ENCODE measurements at regions not wholly inside any gene's neighbourhood (a gene's known extent, or its start where the extent isn't known, plus 50 kb on each side); places are given as distances from the start of the nearest gene placed in this dataset.

DNA sequence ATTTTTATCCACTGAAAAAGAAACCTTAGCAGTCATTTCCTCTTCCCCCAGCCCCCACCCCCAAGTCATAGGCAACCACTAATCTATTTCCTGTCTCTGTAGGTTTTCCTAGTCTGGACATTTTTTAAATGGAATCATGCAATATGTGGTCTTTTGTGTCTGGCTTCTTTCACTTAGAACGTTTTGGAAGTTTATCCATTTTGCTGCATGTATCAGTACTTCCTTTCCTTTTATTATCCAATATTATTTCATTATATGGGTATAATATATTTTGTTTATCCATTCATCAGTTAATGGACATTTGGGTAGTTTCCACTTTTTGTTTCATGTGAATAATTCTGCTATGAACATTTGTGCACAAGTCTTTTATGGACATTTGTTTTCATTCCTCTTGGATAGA, 99.3 kb upstream of the BMP5 start:
- DNase-seq (ENCODE audit: low read depth): no peak
- no peaks in the 10 kb centered on the region for H3K27me3 ChIP-seq (ENCODE audit: control insufficient read depth, insufficient read depth, low read length)
- ChIA-PET POLR2A (no interaction called here), CTCF (no interaction called here)
- no peak overlapping the region for H3K4me3 ChIP-seq (ENCODE audit: low read depth, low read length)
- H3K36me3 ChIP-seq (ENCODE audit: control insufficient read depth, insufficient read depth, low read length): no peaks in the 10 kb centered on the region
- TF ChIP-seq, protein P1, sequence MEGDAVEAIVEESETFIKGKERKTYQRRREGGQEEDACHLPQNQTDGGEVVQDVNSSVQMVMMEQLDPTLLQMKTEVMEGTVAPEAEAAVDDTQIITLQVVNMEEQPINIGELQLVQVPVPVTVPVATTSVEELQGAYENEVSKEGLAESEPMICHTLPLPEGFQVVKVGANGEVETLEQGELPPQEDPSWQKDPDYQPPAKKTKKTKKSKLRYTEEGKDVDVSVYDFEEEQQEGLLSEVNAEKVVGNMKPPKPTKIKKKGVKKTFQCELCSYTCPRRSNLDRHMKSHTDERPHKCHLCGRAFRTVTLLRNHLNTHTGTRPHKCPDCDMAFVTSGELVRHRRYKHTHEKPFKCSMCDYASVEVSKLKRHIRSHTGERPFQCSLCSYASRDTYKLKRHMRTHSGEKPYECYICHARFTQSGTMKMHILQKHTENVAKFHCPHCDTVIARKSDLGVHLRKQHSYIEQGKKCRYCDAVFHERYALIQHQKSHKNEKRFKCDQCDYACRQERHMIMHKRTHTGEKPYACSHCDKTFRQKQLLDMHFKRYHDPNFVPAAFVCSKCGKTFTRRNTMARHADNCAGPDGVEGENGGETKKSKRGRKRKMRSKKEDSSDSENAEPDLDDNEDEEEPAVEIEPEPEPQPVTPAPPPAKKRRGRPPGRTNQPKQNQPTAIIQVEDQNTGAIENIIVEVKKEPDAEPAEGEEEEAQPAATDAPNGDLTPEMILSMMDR (IDR thresholded peaks at IDR 0.05; ENCODE audit: insufficient read depth, low read depth, low read length): no peak

DNA sequence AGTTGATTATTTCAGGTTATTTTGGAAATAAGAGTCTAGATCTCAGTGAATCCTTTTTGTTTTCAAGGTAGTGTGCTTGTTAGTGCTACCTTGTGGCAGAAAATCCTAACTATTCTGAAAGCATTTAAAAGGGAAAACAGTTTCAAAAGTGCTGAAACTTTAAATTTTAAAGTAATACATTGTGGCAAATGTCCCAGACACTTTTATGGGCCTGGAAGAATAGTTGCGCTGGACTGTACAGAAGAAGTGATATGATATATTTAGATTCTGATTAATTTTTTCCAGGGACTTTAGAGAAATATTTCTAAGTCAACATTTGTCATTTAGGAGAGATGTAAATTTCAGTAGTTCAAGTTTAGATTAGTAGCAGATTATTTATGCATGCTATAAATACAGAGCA, 96.7 kb upstream of the BMP5 start:
- Histone ChIP-seq H3K27me3 (ENCODE audit: control insufficient read depth, insufficient read depth, low read length) (no peaks in the 10 kb centered on the region), H3K4me3 (ENCODE audit: low read depth, low read length) (no peak overlapping the region), H3K36me3 (ENCODE audit: control insufficient read depth, insufficient read depth, low read length) (no peaks in the 10 kb centered on the region)
- POLR2A ChIA-PET: no interaction called here
- CTCF ChIA-PET: no interaction called here
- TF ChIP-seq, protein P1 (IDR thresholded peaks at IDR 0.05; ENCODE audit: insufficient read depth, low read depth, low read length): no peak
- DNase-seq (ENCODE audit: low read depth): no peak

DNA sequence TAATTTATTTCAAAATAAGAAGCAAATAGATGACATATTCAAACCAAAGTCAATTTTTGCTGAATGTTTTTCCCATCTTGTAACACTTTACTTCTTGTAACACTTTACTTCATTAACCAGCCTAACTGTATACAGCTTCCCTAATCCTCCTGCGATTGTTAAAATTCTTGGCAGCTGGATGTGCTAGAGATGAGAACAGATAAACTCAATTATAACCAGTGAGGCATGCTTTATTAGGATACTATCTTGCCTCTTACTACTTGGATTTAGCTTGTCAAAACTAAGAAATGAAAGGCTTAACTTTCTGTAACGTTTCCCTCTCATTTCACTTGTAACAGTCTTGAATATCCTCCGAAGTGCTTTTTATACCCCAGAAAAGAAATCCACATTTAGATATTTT, 94.1 kb upstream of the BMP5 start:
- CTCF ChIA-PET: no interaction called here
- DNase-seq (ENCODE audit: low read depth): no peak
- Histone ChIP-seq H3K36me3 (ENCODE audit: control insufficient read depth, insufficient read depth, low read length) (no peaks in the 10 kb centered on the region), H3K4me3 (ENCODE audit: low read depth, low read length) (no peak overlapping the region), H3K27me3 (ENCODE audit: control insufficient read depth, insufficient read depth, low read length) (no peaks in the 10 kb centered on the region)
- TF ChIP-seq, protein P1 (IDR thresholded peaks at IDR 0.05; ENCODE audit: insufficient read depth, low read depth, low read length): no peak
- POLR2A ChIA-PET: no interaction called here

GRCh38 chr6:55968926-55969325, 93.5 kb upstream of the BMP5 start:
- CTCF ChIA-PET: no interaction called here
- H3K36me3 ChIP-seq (ENCODE audit: control insufficient read depth, insufficient read depth, low read length): no peaks in the 10 kb centered on the region
- H3K27me3 ChIP-seq (ENCODE audit: control insufficient read depth, insufficient read depth, low read length): no peaks in the 10 kb centered on the region
- H3K4me3 ChIP-seq (ENCODE audit: low read depth, low read length): no peak overlapping the region
- POLR2A ChIA-PET: no interaction called here
- TF ChIP-seq, protein P1 (IDR thresholded peaks at IDR 0.05; ENCODE audit: insufficient read depth, low read depth, low read length): no peak
- DNase-seq (ENCODE audit: low read depth): no peak

- ChIA-PET CTCF (interaction anchor here (0.6 to 1.6 kb wide), 4 partner anchors 11 to 328 kb away, joined by 3 to 7 read pairs (median 4); no protein-coding TSS in a partner anchor), POLR2A (no interaction called here)
- Histone ChIP-seq H3K36me3 (ENCODE audit: control insufficient read depth, insufficient read depth, low read length) (no peaks in the 10 kb centered on the region), H3K27me3 (ENCODE audit: control insufficient read depth, insufficient read depth, low read length) (no peaks in the 10 kb centered on the region), H3K4me3 (ENCODE audit: low read depth, low read length) (no peak overlapping the region)
- TF ChIP-seq, protein P1 (IDR thresholded peaks at IDR 0.05; ENCODE audit: insufficient read depth, low read depth, low read length): no peak
- DNase-seq (ENCODE audit: low read depth): no peak
Observed at GRCh38 chr6:55964136-55964535, 88.7 kb upstream of the BMP5 start.

All from BJ (cell line).